ENCODE measurements at regions not wholly inside any gene's neighbourhood (a gene's known extent, or its start where the extent isn't known, plus 50 kb on each side); places are given as distances from the start of the nearest gene placed in this dataset.
"Not testable (repeated sequence)": the region's sequence is repeated elsewhere in the genome, so short reads cannot be mapped to it uniquely, and the experiment has no call there.

DNA sequence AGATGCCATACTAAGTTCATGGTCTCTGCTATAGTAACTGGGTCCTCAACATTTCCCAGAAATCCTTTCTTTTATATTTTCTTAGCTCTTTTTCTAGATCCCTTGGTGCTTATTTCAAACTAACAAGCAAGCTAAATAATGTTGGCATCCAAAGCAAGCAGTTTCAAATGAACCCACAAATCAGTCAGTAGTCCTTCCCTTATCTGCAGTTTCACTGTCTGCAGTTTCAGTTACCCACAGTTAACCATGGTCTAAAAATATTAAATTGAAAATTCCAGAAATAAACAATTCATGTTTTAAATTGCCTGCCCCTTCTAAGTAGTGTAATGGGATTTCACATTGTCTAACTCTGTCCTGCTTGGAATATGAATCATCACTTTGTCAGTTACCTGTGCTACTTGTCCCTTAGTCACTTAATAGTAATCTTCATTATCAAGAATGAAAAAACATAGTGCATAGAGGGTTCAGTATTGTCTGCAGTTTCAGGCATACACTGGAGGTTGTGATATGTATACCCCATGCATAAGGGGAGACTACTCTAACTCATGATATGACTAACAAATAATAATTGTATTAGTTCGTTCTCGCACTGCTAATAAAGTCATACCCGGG lies 633.7 kb downstream of the MECOM start:
- no peak for DNase-seq

- DNase-seq, result no peak
These were observed 634.8 kb downstream of the MECOM start for GRCh38 chr3:169028716-169029115.

DNA sequence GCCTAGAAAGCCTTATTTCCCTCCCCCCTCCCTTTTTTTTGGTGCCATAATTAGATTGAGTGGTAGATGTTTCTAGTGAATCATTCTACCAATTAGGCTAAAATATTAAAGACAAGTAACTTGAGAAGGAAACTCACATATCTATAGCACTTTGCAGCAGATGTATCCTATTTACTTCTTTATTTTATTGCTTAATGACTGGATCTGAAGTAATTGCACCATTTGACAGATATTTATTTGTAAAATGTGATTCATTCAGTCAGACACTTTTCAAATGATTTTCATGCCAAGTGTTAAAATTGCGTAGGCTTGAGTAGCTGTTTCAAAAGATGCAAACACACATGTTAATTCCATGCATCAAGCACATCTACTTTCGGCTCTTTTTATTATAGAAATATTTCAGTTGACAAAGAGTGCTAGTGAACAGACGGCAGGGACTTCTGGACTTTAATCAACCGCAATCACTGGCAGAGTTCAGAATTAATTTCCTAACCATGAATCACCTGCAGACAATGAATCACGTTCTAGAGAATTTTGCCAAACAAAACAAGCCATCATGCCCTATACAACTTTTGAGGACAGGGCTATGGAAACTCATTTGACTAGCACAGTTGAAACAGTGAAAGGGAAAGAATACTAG lies 636.8 kb downstream of the MECOM start:
- no peak for DNase-seq

GRCh38 chr3:169022457-169022856 lies 641.1 kb downstream of the MECOM start:
- no peak for DNase-seq

- no peak for DNase-seq
These were observed 643.1 kb downstream of the MECOM start for GRCh38 chr3:169020371-169020770.

DNA sequence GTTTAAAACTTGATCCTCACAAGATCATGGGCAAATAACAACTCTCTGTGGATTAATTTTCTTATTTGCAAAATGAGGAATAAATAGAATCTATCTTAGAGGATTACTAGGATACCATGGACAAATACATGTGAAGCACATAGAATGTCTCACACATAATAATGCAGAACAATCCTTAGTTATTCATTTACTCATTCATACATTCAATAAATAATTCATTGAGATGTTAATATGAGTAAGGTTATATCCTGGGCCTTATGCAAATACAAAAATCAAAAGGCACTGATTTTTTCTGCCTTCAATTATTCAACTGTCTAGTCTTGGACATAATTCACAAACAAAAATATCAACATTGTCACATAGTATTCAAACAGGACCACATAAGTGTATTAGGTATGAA lies 654.1 kb downstream of the MECOM start:
- no peak for DNase-seq

GRCh38 chr3:169008776-169009358 lies 654.6 kb downstream of the MECOM start:
- DNase-seq, result no peak

DNA sequence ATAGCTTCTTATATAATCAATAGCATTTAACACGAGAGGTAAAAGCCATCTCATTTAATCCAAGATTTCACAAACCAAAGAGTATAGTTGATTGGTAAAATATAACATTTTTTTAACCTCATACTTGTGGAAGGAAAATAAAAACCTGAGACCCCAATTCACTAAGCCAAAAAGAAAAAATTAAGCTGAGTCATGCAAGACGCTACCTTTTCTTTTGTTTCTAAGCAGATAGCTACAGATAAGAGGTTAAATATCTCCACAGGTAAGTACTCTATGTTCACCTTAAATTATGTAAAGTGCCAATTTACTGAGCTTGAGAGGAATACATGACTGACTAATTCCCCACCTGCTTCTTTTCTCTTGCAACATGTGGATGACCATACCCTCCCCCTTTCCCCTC lies 656.4 kb downstream of the MECOM start:
- no peak for DNase-seq

- not testable (repeated sequence) for DNase-seq
These were observed 657.1 kb downstream of the MECOM start for GRCh38 chr3:169006398-169006797.

GRCh38 chr3:169002689-169003088 lies 660.8 kb downstream of the MECOM start:
- no peak for DNase-seq

DNA sequence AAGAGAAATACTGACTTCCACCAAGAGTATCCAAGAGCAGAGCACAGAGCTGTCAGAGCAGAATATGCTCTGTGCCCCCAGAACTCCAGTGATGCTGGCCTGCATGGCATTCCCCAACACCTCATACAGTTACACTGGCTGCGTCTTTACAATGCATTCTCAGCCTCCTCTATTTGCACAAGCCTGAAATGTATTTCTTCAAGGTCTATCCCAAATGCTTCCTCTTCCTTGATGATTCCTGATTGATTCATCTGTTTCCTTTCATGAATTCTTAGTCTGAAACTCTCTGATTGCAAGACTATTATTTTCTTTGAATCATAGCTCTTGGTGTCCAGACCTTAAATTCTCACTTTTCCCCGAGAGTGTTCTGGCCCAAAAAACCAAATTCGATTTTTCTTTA lies 664.7 kb downstream of the MECOM start:
- DNase-seq, result no peak

DNA sequence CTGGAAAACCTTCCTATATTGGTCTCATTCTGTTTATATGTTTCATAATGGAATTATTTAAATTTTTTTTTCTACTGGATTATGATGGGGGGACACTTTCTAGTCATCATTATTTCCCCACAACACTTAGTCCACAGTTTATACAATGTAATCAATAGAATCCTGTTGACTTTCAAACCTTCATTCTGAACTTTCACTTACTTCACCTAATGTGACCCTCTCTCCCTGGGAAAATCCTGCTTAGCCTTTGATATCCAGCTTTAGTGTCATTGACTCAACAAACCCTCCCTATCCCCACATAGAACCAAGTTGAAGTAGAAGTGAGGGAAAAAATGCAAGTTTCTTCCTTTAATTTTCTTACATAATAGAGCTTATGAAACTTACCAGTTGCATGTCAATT lies 666.0 kb downstream of the MECOM start:
- DNase-seq, result no peak

- DNase-seq, result no peak
These were observed 666.9 kb downstream of the MECOM start for GRCh38 chr3:168996622-168997021.

GRCh38 chr3:168995129-168995528 lies 668.4 kb downstream of the MECOM start:
- DNase-seq, result no peak

- no peak for DNase-seq
These were observed 671.7 kb downstream of the MECOM start for GRCh38 chr3:168991803-168992202.

DNA sequence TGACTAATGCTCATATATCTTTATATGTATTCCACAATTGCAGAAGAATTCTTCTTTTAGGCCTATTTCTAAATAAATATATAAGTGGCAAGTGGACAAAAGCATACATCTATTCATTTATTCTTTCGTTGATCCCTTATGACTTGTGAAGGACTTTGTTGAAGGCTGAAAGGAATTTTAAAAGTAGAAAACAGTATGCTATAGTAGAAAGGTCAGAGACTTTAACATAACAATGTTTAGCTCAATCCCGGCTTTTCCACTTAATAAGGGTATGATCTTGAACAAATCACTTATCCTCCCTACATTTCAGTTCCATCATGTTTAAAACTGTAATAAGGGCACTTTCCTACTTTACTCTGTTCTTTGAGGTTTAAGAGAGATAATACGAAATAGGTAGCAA lies 672.9 kb downstream of the MECOM start:
- no peak for DNase-seq

DNA sequence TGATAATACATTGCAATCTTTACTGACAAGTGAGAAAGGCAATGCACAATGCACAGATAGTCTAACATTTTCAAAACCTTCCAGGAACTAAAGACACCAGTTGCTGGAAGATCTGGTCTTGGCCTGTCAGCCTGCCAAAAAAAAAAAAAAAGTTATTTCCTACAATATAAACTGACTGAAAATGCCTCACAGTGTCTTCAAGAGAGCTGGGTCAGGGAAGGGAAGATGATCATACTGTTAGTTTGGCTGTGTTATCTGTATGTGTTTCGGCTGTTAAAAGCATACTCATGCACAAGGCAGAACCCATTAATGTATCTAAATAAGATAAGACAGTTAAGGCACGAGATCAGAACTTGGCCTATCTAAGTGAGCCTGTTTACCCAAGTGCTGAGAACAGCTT lies 673.4 kb downstream of the MECOM start:
- DNase-seq, result no peak

DNA sequence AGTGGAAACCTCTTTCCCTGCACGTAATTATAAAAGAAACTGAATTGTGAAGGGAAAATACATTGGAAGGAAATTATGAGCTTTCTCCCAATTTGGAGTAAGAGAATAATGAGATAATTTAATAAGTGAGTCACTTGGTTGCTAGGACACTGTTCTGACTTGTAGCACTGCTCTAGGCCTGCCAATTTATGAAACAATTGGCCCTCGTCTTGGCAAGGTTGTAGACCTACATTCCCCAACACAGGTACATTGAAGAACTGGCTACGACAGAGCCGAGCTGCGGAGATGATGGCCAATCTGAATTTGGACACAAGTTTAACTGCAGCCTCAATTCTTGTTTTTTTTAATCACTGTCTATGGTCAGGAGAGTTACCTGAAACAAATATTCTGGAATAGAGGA lies 674.1 kb downstream of the MECOM start:
- no peak for DNase-seq

- no peak for DNase-seq
These were observed 674.7 kb downstream of the MECOM start for GRCh38 chr3:168988853-168989252.

- no peak for DNase-seq
These were observed 678.6 kb downstream of the MECOM start for GRCh38 chr3:168984872-168985271.

DNA sequence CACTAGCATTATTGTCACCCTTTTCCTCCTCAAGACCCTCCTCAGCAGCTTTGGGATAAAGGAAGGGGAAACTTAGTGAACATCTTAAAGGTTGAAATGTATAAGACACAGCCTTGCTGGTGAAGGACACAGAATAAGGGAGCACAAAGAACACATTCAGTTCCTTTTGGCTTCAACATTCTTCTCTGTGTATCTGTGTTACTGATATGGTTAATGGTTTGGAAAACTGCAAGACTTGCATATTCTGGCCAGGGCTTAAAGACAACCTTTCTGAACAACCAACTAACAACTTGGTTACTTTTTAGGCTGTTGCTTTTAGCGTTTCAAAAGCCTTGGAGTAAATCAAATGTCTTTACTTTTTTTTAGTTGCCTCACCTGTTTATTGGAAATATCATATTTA lies 680.5 kb downstream of the MECOM start:
- DNase-seq, result no peak

DNA sequence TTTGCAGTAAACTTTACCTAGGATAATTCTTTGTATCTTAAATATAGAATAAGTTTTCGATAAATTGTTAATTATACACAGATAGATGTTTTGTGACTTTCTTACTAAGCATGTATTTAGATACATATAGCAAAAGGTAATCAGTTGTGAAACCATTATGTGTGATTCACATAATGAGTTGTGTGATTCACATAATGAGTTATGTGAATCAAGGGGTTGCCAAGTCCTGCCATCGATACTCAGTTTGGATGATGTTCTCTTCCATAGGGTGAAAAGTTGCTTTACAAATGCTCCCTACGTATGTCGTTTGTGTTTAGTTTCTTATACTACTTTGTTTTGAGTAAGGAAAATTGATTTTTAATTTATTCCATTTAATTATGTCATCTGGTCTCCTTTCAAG lies 682.1 kb downstream of the MECOM start:
- no peak for DNase-seq

DNA sequence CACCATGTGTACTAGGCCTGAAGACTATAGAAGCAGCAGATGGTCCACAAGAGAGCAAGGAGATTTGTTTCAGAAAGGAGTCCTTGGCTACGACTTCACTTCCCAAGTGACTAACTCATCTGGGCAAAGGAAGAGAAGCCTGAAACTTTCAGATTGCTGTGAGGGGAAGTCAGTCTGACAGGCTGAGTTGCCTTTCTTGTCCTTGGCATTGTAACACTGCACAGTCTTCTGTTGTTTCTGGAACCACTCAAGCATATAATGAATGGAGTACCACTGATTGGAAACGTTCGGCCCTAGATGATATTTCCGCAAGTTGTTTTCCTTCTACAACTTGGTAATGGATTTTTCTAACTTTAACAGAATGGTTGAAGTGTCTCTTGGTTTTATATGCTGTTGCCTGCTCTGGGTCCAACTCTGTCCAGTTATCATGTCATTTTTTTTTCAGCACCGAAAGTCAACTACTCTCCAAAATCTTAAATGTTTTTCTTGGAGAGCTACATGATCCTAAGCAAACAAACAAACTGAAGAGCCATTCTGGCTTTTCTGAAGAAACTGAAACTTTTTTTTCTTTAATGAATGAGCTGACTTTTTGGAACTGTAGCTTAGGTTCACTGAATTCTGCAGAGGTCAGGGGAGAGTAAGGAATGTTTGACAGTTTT lies 685.7 kb downstream of the MECOM start:
- DNase-seq, result no peak

DNA sequence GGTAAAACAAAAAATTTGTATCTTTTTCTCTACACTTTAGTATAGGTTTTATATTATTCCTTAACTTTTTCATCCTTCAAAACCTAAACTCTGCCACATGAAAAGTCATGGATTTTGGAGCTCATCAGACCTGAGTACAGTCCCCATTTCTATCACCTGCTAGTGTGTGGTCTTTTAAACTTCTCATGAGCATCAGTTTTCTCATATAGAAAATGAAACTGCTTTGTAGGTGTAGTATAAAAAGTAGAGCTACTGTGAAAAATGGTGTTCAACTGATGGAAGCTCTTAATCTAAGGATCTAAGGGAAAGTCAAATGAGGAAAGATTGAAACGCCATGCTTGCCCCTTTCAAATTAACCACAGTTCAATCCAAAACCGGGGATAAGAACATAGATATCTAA lies 686.5 kb downstream of the MECOM start:
- no peak for DNase-seq
